Muscle layer of duodenum (tissue), 2 donors: ENCODE measurements at regions not wholly inside any gene's neighbourhood (a gene's known extent, or its start where the extent isn't known, plus 50 kb on each side); places are given as distances from the start of the nearest gene placed in this dataset.

Source experiments
- H3K27ac ChIP-seq: one replicate; pipeline ENCODE4 v1.7.0; 2013; ENCODE audit warnings: mild to moderate bottlenecking, low read length
- H3K27me3 ChIP-seq: one replicate; pipeline ENCODE4 v1.7.0; 2013; ENCODE audit warnings: low read depth, mild to moderate bottlenecking, control low read depth, low read length
- H3K36me3 ChIP-seq, 2 donors: one replicate each; pipeline ENCODE4 v1.7.0; 2013; ENCODE audit warnings: low read length in 2 of 2, control low read depth in 1 of 2, mild to moderate bottlenecking in 1 of 2; ENCODE audit not compliant: insufficient read depth in 2 of 2, control insufficient read depth in 1 of 2
- H3K4me1 ChIP-seq, 2 donors: one replicate each; pipeline ENCODE4 v1.7.0; 2013; ENCODE audit warnings: low read length in 2 of 2, mild to moderate bottlenecking in 2 of 2, control low read depth in 1 of 2, moderate library complexity in 1 of 2; ENCODE audit not compliant: insufficient read depth in 2 of 2, control insufficient read depth in 1 of 2
- H3K4me3 ChIP-seq, 2 donors: one replicate each; pipeline ENCODE4 v1.7.0; 2013; ENCODE audit warnings: low read length in 2 of 2, low read depth in 1 of 2, mild to moderate bottlenecking in 1 of 2
- H3K9me3 ChIP-seq, 2 donors: one replicate each; pipeline ENCODE4 v1.7.0; 2013; ENCODE audit warnings: low read length in 2 of 2, control low read depth in 1 of 2, mild to moderate bottlenecking in 1 of 2; ENCODE audit not compliant: control insufficient read depth in 1 of 2
- donor health status: healthy.

- no peaks in the 10 kb centered on the region for H3K9me3 ChIP-seq
- no peak overlapping the region for H3K4me3 ChIP-seq
- no peak overlapping the region for H3K27ac ChIP-seq
- peaks cover 8 to 9% of the 10 kb centered on the region in 2 donors for H3K4me1 ChIP-seq
- no peaks in the 10 kb centered on the region for H3K36me3 ChIP-seq
- no peaks in the 10 kb centered on the region for H3K27me3 ChIP-seq
These were observed 498.4 kb upstream of the USP24 start for GRCh38 chr1:55713516-55713915.

- no peaks in the 10 kb centered on the region for H3K4me1 ChIP-seq
- no peaks in the 10 kb centered on the region for H3K36me3 ChIP-seq
- H3K27ac ChIP-seq: no peak overlapping the region
- H3K27me3 ChIP-seq: no peaks in the 10 kb centered on the region
- H3K9me3 ChIP-seq: no peaks in the 10 kb centered on the region
- no peak overlapping the region for H3K4me3 ChIP-seq
These were observed 497.0 kb upstream of the USP24 start for GRCh38 chr1:55712148-55712547.

GRCh38 chr1:55708781-55709180 lies 493.6 kb upstream of the USP24 start:
- Histone ChIP-seq H3K36me3 (no peaks in the 10 kb centered on the region), H3K9me3 (no peaks in the 10 kb centered on the region), H3K4me3 (no peak overlapping the region), H3K27me3 (no peaks in the 10 kb centered on the region), H3K4me1 (peaks cover 0 to 4% of the 10 kb centered on the region in 2 donors), H3K27ac (no peak overlapping the region)

GRCh38 chr1:55707846-55708245 lies 492.7 kb upstream of the USP24 start:
- H3K4me1 ChIP-seq: peaks cover 0 to 9% of the 10 kb centered on the region in 2 donors
- H3K36me3 ChIP-seq: no peaks in the 10 kb centered on the region
- H3K9me3 ChIP-seq: no peaks in the 10 kb centered on the region
- H3K27ac ChIP-seq: no peak overlapping the region
- H3K27me3 ChIP-seq: no peaks in the 10 kb centered on the region
- no peak overlapping the region for H3K4me3 ChIP-seq

- Histone ChIP-seq H3K9me3 (no peaks in the 10 kb centered on the region), H3K4me3 (no peak overlapping the region), H3K27me3 (no peaks in the 10 kb centered on the region), H3K36me3 (no peaks in the 10 kb centered on the region), H3K27ac (no peak overlapping the region), H3K4me1 (peaks cover 0 to 9% of the 10 kb centered on the region in 2 donors)
These were observed 492.0 kb upstream of the USP24 start for GRCh38 chr1:55707196-55707595.

GRCh38 chr1:55706397-55706796 lies 491.2 kb upstream of the USP24 start:
- Histone ChIP-seq H3K4me3 (no peak overlapping the region), H3K9me3 (no peaks in the 10 kb centered on the region), H3K4me1 (peaks cover 0 to 9% of the 10 kb centered on the region in 2 donors), H3K27me3 (no peaks in the 10 kb centered on the region), H3K27ac (no peak overlapping the region), H3K36me3 (no peaks in the 10 kb centered on the region)

GRCh38 chr1:55703726-55704363 lies 488.7 kb upstream of the USP24 start:
- H3K4me1 ChIP-seq: peaks cover 0 to 12% of the 10 kb centered on the region in 2 donors
- no peaks in the 10 kb centered on the region for H3K27me3 ChIP-seq
- H3K36me3 ChIP-seq: no peaks in the 10 kb centered on the region
- no peaks in the 10 kb centered on the region for H3K9me3 ChIP-seq
- H3K4me3 ChIP-seq: no peak overlapping the region
- no peak overlapping the region for H3K27ac ChIP-seq

- Histone ChIP-seq H3K27me3 (no peaks in the 10 kb centered on the region), H3K27ac (no peak overlapping the region), H3K4me3 (no peak overlapping the region), H3K36me3 (no peaks in the 10 kb centered on the region), H3K4me1 (peaks cover 0 to 12% of the 10 kb centered on the region in 2 donors), H3K9me3 (no peaks in the 10 kb centered on the region)
These were observed 486.9 kb upstream of the USP24 start for GRCh38 chr1:55702064-55702463.

- Histone ChIP-seq H3K36me3 (no peaks in the 10 kb centered on the region), H3K27me3 (no peaks in the 10 kb centered on the region), H3K27ac (no peak overlapping the region), H3K4me1 (peaks cover 0 to 12% of the 10 kb centered on the region in 2 donors), H3K4me3 (no peak overlapping the region), H3K9me3 (no peaks in the 10 kb centered on the region)
These were observed 485.4 kb upstream of the USP24 start for GRCh38 chr1:55700359-55701130.

- H3K4me3 ChIP-seq: no peak overlapping the region
- H3K27me3 ChIP-seq: no peaks in the 10 kb centered on the region
- no peak overlapping the region for H3K27ac ChIP-seq
- no peaks in the 10 kb centered on the region for H3K9me3 ChIP-seq
- no peaks in the 10 kb centered on the region for H3K36me3 ChIP-seq
- H3K4me1 ChIP-seq: peaks cover 0 to 17% of the 10 kb centered on the region in 2 donors
These were observed 484.1 kb upstream of the USP24 start for GRCh38 chr1:55699228-55699627.

- Histone ChIP-seq H3K9me3 (no peaks in the 10 kb centered on the region), H3K27me3 (no peaks in the 10 kb centered on the region), H3K4me3 (no peak overlapping the region), H3K27ac (no peak overlapping the region), H3K36me3 (no peaks in the 10 kb centered on the region), H3K4me1 (peaks cover 0 to 9% of the 10 kb centered on the region in 2 donors)
These were observed 482.9 kb upstream of the USP24 start for GRCh38 chr1:55697997-55698535.
